SU-DHL-6 (cell line): ENCODE measurements at regions not wholly inside any gene's neighbourhood (a gene's known extent, or its start where the extent isn't known, plus 50 kb on each side); places are given as distances from the start of the nearest gene placed in this dataset.

ENCODE experiments used
- EZH2phosphoT487 ChIP-seq: fragments of 200-600 bp; sonication (generic), shearing (Covaris generic); conservative IDR thresholded peaks from 2 replicates; pipeline ENCODE4 v1.6.1; 2018; ENCODE audit warnings: mild to moderate bottlenecking, antibody characterized with exemption, low read length, moderate library complexity, mixed read lengths
- TF ChIP-seq, protein P1 (sequence below): fragments of 200-600 bp; sonication (generic); IDR thresholded peaks from one replicate; pipeline ENCODE4 v1.5.1; 2017; ENCODE audit warnings: antibody characterized with exemption, mild to moderate bottlenecking, low read length, moderate library complexity; ENCODE audit not compliant: insufficient read depth, poor library complexity, severe bottlenecking

DNA sequence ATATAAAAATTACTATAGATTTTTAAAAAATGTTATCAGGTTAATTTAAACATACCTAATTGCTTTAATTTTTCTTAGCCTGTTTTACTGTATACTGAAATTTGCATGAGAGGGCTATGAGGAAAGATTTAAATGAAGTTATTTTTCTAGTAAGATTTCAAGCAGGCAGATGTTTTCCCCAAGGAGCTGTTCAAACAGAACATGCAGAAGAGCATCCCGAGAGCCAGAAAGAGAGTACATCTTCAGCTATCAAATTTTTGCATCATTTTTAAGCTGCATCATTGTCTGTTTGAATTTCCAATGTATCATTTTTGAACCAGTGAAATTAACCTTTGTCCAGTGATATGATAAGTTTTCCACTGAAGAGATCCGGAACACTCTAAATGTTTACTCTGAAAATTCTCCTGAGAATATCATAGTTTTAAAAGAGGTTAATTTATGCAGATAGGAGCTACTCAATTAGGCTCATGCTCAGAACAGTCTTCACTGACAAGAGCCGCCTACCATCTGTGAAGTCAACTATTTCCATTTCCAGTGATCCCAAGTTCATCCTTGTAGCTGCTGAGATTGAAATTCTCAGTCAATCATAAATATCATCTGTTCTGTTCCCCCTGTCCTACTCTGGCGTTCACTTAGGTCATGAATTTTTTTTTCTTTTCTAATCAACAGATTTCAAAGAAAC lies 467.7 kb upstream of the NBEA start:
- TF ChIP-seq, protein P1, sequence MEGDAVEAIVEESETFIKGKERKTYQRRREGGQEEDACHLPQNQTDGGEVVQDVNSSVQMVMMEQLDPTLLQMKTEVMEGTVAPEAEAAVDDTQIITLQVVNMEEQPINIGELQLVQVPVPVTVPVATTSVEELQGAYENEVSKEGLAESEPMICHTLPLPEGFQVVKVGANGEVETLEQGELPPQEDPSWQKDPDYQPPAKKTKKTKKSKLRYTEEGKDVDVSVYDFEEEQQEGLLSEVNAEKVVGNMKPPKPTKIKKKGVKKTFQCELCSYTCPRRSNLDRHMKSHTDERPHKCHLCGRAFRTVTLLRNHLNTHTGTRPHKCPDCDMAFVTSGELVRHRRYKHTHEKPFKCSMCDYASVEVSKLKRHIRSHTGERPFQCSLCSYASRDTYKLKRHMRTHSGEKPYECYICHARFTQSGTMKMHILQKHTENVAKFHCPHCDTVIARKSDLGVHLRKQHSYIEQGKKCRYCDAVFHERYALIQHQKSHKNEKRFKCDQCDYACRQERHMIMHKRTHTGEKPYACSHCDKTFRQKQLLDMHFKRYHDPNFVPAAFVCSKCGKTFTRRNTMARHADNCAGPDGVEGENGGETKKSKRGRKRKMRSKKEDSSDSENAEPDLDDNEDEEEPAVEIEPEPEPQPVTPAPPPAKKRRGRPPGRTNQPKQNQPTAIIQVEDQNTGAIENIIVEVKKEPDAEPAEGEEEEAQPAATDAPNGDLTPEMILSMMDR = no peak
- no peak for TF ChIP-seq EZH2phosphoT487
